ENCODE measurements at regions not wholly inside any gene's neighbourhood (a gene's known extent, or its start where the extent isn't known, plus 50 kb on each side); places are given as distances from the start of the nearest gene placed in this dataset.

DNA sequence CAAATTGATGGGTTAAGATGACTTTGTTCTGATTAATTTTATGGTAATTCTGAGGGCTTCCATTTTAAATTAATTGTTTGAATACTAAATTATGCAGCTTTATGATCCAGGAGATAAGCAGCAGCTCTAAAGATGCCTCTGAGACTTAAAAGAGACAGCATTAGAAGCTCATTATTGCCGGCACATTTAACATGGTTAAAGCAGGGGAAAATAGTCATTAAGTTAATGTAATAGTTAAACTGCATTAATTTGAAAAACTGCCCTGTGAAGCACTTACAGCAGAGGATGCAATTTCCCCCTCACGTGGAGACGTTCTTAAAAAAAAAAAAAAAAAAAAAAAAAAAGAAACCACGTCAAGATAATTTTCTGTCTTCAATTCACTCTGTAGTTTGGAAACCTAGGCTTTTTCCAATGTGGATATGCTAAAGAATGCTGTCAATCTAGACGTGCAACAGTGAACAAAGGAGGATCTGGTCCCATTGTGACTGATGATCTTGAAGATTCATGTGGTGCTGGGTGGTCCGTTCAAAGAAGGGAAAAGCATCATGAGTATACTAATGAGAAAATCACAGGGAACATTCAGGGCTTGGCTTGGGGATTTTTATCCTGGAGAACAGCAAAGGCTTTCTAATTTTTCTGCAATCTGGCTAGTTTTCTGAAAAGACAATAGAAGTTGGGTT lies 440.6 kb upstream of the HS3ST1 start:
- Histone ChIP-seq H3K9me3 (no peaks in the 10 kb centered on the region), H3K27me3 (no peaks in the 10 kb centered on the region), H3K27ac (no peak overlapping the region), H3K4me1 (no peaks in the 10 kb centered on the region), H3K4me3 (no peak overlapping the region), H3K36me3 (no peaks in the 10 kb centered on the region)
- ATAC-seq (no peak), DNase-seq (no peak)
- no peak for TF ChIP-seq POLR2A (IDR thresholded peaks at IDR 0.05)
- TF ChIP-seq, protein P1, sequence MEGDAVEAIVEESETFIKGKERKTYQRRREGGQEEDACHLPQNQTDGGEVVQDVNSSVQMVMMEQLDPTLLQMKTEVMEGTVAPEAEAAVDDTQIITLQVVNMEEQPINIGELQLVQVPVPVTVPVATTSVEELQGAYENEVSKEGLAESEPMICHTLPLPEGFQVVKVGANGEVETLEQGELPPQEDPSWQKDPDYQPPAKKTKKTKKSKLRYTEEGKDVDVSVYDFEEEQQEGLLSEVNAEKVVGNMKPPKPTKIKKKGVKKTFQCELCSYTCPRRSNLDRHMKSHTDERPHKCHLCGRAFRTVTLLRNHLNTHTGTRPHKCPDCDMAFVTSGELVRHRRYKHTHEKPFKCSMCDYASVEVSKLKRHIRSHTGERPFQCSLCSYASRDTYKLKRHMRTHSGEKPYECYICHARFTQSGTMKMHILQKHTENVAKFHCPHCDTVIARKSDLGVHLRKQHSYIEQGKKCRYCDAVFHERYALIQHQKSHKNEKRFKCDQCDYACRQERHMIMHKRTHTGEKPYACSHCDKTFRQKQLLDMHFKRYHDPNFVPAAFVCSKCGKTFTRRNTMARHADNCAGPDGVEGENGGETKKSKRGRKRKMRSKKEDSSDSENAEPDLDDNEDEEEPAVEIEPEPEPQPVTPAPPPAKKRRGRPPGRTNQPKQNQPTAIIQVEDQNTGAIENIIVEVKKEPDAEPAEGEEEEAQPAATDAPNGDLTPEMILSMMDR (IDR thresholded peaks at IDR 0.05) = no peak
- intact Hi-C loops (cut with DNase I) = no loop called here
- WGBS, 4 donors = 55 to 80% (median 71%) methylated on average over 6 of the region's 6 CpGs

DNA sequence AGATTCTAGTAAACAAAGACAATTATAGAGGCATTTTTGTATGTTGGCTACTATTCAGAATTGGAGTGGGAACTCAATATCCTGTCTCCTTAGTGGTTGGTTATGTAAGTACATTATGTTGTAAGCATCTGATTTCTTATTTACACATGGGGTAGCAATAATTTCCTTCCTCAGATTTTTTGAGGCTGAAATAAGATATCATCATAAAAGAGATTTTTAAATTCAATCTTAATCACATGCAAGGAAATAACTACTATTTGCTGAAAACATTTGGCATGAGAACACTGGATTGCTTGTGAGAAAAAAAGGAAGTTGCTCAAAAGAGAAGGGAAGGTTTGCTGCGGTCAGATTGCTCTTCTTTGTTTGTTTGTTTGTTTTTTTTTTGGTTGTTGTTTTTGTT lies 437.7 kb upstream of the HS3ST1 start:
- H3K9me3 ChIP-seq = peaks cover 0 to 7% (median 0%) of the 10 kb centered on the region in 12 donors
- H3K4me3 ChIP-seq = no peak overlapping the region
- no peak for ATAC-seq
- DNase-seq = no peak
- no peaks in the 10 kb centered on the region for H3K36me3 ChIP-seq
- no peaks in the 10 kb centered on the region for H3K4me1 ChIP-seq
- H3K27me3 ChIP-seq = no peaks in the 10 kb centered on the region
- intact Hi-C loops (cut with DNase I) = no loop called here
- H3K27ac ChIP-seq = no peak overlapping the region
- 41 to 50% (median 47%) methylated on average over 1 of the region's 1 CpG for WGBS, 4 donors
- TF ChIP-seq, protein P1 (IDR thresholded peaks at IDR 0.05) = no peak
- no peak for TF ChIP-seq POLR2A (IDR thresholded peaks at IDR 0.05)

DNA sequence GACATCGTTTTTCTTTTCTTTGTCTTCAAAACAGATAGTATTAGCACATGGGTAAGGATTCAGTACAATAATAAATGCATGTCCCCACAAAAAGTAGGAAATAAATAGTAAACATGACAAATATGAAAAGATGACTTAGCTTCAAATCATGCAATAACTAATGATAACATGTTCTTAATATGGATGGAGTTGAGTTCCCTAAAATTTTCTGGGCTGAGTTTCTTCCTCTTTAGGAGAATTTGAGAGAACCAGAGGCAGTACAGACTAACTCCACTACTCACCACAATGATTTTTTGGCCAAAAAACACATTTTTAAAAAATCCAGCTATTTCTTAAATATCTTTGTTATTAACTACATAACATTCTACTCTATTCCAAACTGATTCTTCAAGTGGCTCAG lies 432.3 kb upstream of the HS3ST1 start:
- H3K36me3 ChIP-seq = no peaks in the 10 kb centered on the region
- no peaks in the 10 kb centered on the region for H3K27me3 ChIP-seq
- H3K9me3 ChIP-seq = peaks cover 0 to 9% (median 0%) of the 10 kb centered on the region in 12 donors
- DNase-seq (no peak), ATAC-seq (no peak)
- no peak overlapping the region for H3K27ac ChIP-seq
- H3K4me1 ChIP-seq = no peaks in the 10 kb centered on the region
- no peak overlapping the region for H3K4me3 ChIP-seq
- 72 to 78% (median 75%) methylated on average over 1 of the region's 1 CpG for WGBS, 4 donors
- TF ChIP-seq, protein P1 (IDR thresholded peaks at IDR 0.05) = no peak
- no peak for TF ChIP-seq POLR2A (IDR thresholded peaks at IDR 0.05)
- intact Hi-C loops (cut with DNase I) = no loop called here

DNA sequence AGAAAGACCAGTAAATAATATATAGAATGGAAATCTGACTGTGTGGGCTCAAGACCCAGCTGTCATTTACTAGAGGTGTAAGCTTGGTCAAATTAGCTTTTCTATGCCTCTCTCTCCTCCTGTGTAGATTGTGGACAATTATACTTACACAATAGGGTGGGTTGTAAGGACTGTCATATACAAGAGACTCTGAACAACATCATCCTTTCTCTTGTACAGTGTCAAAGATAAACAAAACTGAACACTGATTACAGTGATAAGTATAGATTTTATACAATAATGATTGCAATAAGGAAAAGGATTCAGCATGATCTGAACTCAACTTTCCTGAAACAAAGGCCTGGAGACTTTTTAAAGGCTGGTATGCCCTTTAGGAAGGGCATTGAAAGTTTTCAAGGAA lies 429.2 kb upstream of the HS3ST1 start:
- no peaks in the 10 kb centered on the region for H3K36me3 ChIP-seq
- H3K4me3 ChIP-seq = no peak overlapping the region
- no peak overlapping the region for H3K27ac ChIP-seq
- intact Hi-C loops (cut with DNase I) = no loop called here
- no peaks in the 10 kb centered on the region for H3K4me1 ChIP-seq
- ATAC-seq (no peak), DNase-seq (no peak)
- TF ChIP-seq, protein P1 (IDR thresholded peaks at IDR 0.05) = no peak
- no peak for TF ChIP-seq POLR2A (IDR thresholded peaks at IDR 0.05)
- H3K27me3 ChIP-seq = no peaks in the 10 kb centered on the region
- peaks cover 0 to 9% (median 0%) of the 10 kb centered on the region in 12 donors for H3K9me3 ChIP-seq

Measured in heart left ventricle (tissue), 16 donors.